MCF 10A (cell line): ENCODE measurements at regions not wholly inside any gene's neighbourhood (a gene's known extent, or its start where the extent isn't known, plus 50 kb on each side); places are given as distances from the start of the nearest gene placed in this dataset.

Source experiments
- BruUV-seq: library from RNA; stranded (reverse); fragments of 400-500 nt; replicated peaks from 2 replicates; lab custom pipeline; 2021; lab: Mats Ljungman, UMichigan
- CTCF ChIA-PET: fragments of 300-600 bp; sonication (Branson Sonifier 250); formaldehyde crosslinking; extraction: SDS; loops from one replicate; lab custom pipeline; 2021; ENCODE audit warnings: antibody characterized with exemption, inconsistent platforms; lab: Yijun Ruan, JAX
- POLR2A ChIA-PET: fragments of 300-600, 350-650 bp; sonication (Branson Sonifier 250); formaldehyde crosslinking; extraction: SDS; loops from one replicate; lab custom pipeline; 2020; ENCODE audit warnings: antibody characterized with exemption, inconsistent platforms; lab: Yijun Ruan, JAX
- DNase-seq: peaks from one replicate; pipeline ENCODE4 v3.0.0-alpha.2; 2018; ENCODE audit not compliant: unreplicated experiment
- H3K27ac Mint-ChIP-seq: one replicate; pipeline ENCODE4 v1.8.0; 2022; ENCODE audit warnings: mild to moderate bottlenecking, low read depth, mixed read lengths; ENCODE audit not compliant: unreplicated experiment
- H3K27me3 Mint-ChIP-seq: one replicate; pipeline ENCODE4 v1.8.0; 2022; ENCODE audit warnings: mixed read lengths; ENCODE audit not compliant: insufficient read depth, unreplicated experiment
- H3K36me3 Mint-ChIP-seq: one replicate; pipeline ENCODE4 v1.8.0; 2022; ENCODE audit warnings: mild to moderate bottlenecking, moderate library complexity, mixed read lengths; ENCODE audit not compliant: insufficient read depth, unreplicated experiment
- H3K4me1 Mint-ChIP-seq: one replicate; pipeline ENCODE4 v1.8.0; 2022; ENCODE audit warnings: mixed read lengths; ENCODE audit not compliant: insufficient read depth, unreplicated experiment
- H3K4me3 Mint-ChIP-seq: one replicate; pipeline ENCODE4 v1.8.0; 2022; ENCODE audit warnings: mild to moderate bottlenecking, moderate library complexity, mixed read lengths; ENCODE audit not compliant: unreplicated experiment
- H3K9me3 Mint-ChIP-seq: one replicate; pipeline ENCODE4 v1.8.0; 2022; ENCODE audit warnings: mixed read lengths; ENCODE audit not compliant: unreplicated experiment
- CTCF ChIP-seq: fragments of 200-600 bp; IDR thresholded peaks from one replicate; pipeline ENCODE4 v1.8.0; 2022; ENCODE audit warnings: antibody characterized with exemption, mild to moderate bottlenecking; ENCODE audit not compliant: unreplicated experiment
- intact Hi-C: fragments of 100-400 bp; cut with micrococcal nuclease; formaldehyde crosslinking; loops from 2 replicates; pipeline ENCODE4 v1.14.1; 2022

GRCh38 chr2:22850310-22850709, 534.7 kb upstream of the KLHL29 start:
- H3K27me3 Mint-ChIP-seq, result no peaks in the 10 kb centered on the region

GRCh38 chr2:22854588-22854987, 530.4 kb upstream of the KLHL29 start:
- no peaks in the 10 kb centered on the region for H3K36me3 Mint-ChIP-seq
- no peaks in the 10 kb centered on the region for H3K27me3 Mint-ChIP-seq
- TF ChIP-seq CTCF, result no peak
- intact Hi-C loops, result no loop called here
- no peaks in the 10 kb centered on the region for H3K9me3 Mint-ChIP-seq
- DNase-seq, result no peak
- POLR2A ChIA-PET, result no interaction called here
- no peaks in the 10 kb centered on the region for H3K4me1 Mint-ChIP-seq
- BruUV-seq, result no TSS peak
- CTCF ChIA-PET, result interaction anchor here (0.6 kb wide), 1 partner anchor 946 kb away, joined by 4 read pairs; no protein-coding TSS in a partner anchor
- no peak overlapping the region for H3K27ac Mint-ChIP-seq
- H3K4me3 Mint-ChIP-seq, result no peak overlapping the region

More at GRCh38 chr2:22850310-22850709, 534.7 kb upstream of the KLHL29 start:
- POLR2A ChIA-PET, result no interaction called here
- no peak overlapping the region for H3K27ac Mint-ChIP-seq
- intact Hi-C loops, result no loop called here
- BruUV-seq, result no TSS peak
- no peaks in the 10 kb centered on the region for H3K4me1 Mint-ChIP-seq
- H3K4me3 Mint-ChIP-seq, result no peak overlapping the region
- no peaks in the 10 kb centered on the region for H3K36me3 Mint-ChIP-seq
- no peak for TF ChIP-seq CTCF
- H3K9me3 Mint-ChIP-seq, result peaks cover 14% of the 10 kb centered on the region
- CTCF ChIA-PET, result no interaction called here
- no peak for DNase-seq

GRCh38 chr2:22855081-22855480, 529.9 kb upstream of the KLHL29 start:
- DNase-seq, result no peak
- BruUV-seq, result no TSS peak
- Mint-ChIP-seq H3K27me3 (no peaks in the 10 kb centered on the region), H3K9me3 (no peaks in the 10 kb centered on the region), H3K36me3 (no peaks in the 10 kb centered on the region), H3K27ac (no peak overlapping the region), H3K4me3 (no peak overlapping the region), H3K4me1 (no peaks in the 10 kb centered on the region)
- POLR2A ChIA-PET, result no interaction called here
- no peak for TF ChIP-seq CTCF
- intact Hi-C loops, result no loop called here
- CTCF ChIA-PET, result no interaction called here

GRCh38 chr2:22855761-22856184, 529.2 kb upstream of the KLHL29 start:
- Mint-ChIP-seq H3K9me3 (no peaks in the 10 kb centered on the region), H3K27ac (no peak overlapping the region), H3K27me3 (no peaks in the 10 kb centered on the region), H3K36me3 (no peaks in the 10 kb centered on the region), H3K4me3 (no peak overlapping the region), H3K4me1 (no peaks in the 10 kb centered on the region)
- DNase-seq, result no peak
- intact Hi-C loops, result no loop called here
- POLR2A ChIA-PET, result no interaction called here
- TF ChIP-seq CTCF, result no peak
- no TSS peak for BruUV-seq
- CTCF ChIA-PET, result no interaction called here
